Central memory CD4-positive, alpha-beta T cell (primary cell): ENCODE measurements at regions not wholly inside any gene's neighbourhood (a gene's known extent, or its start where the extent isn't known, plus 50 kb on each side); places are given as distances from the start of the nearest gene placed in this dataset.
"Not testable (repeated sequence)": the region's sequence is repeated elsewhere in the genome, so short reads cannot be mapped to it uniquely, and the experiment has no call there.

Experiments
- DNase-seq: peaks from one replicate; pipeline ENCODE4 v3.0.0; 2022

DNA sequence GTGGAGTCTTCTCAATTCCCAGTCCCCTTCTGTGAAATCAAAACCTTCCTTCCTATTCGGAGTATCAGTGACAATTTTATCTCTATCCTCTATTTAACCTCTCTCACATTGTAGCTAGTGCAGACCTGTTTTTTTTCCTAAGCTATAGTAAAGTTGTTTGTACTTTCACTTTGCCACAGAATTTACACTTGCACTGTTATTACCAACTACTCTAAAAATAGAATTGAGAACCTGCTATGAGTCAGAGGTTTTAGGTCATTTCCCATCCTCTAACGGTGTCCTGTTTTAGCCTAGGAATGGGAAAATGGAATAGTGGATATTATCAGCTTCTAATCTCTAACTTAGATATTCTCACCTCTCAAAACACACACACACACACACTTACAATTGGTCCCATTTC lies 862.7 kb downstream of the NCAM2 start:
- no peak for DNase-seq

- no peak for DNase-seq
Observed at GRCh38 chr21:21864321-21864840, 866.2 kb downstream of the NCAM2 start.

DNA sequence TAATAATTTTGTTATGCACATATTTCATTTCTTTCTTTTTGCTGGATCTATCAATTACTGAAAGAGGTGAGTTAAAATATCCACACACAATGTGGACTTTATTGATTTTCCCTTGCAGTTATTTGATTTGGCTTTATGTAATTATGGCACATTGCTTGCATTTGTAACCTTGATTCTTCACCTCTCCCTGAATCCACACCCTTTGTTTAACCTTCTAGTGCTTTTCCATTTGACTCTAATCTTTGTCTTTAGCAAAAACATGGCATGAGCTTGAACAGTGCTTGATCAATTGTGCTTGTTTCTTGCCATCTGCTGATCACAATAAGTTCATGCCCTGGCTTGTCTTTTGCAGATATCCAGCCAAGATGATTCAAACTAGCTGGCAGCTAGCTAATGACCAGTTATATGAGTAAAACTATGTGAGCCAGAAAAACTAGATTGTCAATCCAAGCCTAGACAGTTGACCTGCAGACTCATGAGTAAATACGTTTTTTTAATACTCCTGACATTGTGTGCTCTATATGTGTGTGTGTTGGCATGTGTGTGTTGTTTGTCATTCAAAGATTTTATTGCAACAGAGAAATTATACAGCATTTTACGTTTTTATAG lies 899.2 kb downstream of the NCAM2 start:
- DNase-seq: no peak

DNA sequence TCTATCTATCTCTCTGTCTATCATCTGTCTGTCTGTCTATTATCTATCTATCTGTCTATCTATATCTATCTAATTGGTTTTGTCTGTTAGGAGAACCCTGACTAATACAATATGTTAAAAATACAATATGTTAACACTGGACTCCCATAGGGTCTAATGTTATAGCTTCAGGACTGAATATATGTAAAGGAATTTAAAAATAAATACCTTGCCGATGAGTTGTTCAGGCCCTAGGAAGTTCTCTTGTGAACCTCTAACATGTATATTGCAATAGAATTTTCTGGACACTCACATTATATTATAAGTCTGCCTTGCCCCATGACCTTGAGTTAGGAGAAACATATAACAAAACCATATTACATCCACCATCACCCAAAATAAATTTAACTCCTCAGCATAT lies 900.6 kb downstream of the NCAM2 start:
- DNase-seq: no peak

- DNase-seq: not testable (repeated sequence)
Observed at GRCh38 chr21:21902416-21902815, 904.2 kb downstream of the NCAM2 start.

DNA sequence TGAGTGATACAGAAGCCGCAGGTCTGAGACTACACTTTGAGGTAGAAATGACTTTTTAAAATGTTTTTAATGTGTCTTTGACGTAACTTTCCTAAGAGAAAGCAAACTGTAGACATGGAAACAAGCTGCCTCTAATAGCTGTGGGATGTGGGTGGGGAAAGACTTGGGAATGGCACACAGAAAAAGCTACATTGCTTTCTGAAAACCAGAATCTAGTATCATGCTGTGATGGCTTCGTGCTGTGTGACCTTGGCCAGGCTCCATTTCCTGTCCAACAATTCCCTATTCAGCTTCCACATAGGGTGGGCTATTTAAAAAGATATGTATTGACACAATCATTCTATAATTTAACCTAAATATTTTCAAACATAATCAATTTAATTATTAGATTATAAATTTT lies 909.1 kb downstream of the NCAM2 start:
- DNase-seq: no peak

DNA sequence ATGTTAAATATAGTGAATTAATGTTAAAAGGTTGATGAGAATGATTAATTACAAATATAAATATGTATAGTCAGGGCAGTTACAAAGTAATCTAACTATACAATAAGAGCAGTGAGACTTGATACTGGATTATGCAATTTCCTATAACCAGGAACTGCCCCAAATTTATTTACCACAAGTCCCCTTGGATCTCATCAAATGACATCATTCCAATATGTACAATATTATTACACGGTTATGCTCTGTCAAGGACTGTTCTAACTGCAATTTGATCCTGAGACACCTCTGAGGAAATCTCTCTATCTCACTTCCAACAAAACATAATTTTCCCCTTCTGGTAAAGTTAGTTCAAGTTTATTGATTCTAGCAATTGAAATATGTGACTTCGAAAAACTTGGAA lies 917.6 kb downstream of the NCAM2 start:
- DNase-seq: no peak

DNA sequence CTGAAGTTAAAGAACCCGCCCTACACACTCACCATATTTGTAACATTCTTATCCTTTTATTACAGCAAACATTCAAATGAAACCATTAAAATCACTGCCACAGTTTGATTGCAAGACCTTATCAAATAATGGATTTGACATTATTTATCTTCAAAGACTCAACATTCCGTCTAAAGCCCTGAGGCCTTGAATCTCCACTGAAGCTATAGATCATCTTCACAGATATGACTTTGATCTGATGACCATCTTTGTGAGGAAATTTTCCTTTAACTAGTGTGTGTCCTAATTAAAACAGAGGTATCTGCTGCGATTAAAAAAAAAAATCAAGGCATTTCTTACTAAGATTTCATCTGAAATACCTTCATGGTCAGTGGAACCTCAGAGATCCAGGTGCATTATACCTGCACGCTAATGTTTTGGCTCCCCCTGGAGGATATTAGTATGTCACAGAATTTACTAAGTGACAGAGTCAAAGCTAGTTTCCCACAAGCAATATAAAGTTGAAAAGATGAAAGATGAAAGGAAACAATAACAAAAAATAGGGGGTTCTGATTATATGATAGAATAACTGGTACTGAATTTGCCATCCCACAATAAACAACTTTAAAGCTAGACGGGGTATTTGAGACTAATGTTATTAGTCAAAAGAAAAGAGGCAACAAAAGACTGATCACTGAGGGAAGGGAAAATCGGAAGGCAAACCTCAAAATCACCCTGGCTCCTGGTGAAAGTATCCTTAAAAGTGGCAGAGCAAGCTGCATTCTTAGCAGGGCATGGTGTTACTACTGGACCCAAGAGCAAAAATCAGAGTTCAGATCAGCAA lies 923.4 kb downstream of the NCAM2 start:
- DNase-seq: no peak

GRCh38 chr21:21929226-21929625 lies 931.0 kb downstream of the NCAM2 start:
- no peak for DNase-seq

- DNase-seq: no peak
Observed at GRCh38 chr21:21929789-21930188, 931.6 kb downstream of the NCAM2 start.

GRCh38 chr21:21952566-21952965 lies 954.4 kb downstream of the NCAM2 start:
- DNase-seq: no peak

DNA sequence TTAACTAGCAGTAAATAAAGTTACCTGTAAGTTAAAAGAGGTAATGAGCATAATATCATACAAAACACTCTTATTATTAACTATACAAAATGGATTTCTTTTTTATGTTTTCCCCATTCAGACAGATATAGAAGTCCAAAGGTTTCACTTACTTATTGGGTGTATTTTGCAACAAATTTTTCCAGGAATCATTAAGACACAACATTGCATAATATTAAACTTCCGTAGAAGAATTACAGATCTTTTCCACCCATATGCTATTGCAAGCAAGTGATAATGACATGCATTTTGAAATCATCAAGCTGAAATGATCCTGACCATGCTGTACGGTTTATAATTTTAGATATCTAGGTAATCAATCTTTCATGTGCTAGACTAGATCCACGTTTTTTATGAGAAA lies 957.0 kb downstream of the NCAM2 start:
- no peak for DNase-seq

GRCh38 chr21:21957490-21957889 lies 959.3 kb downstream of the NCAM2 start:
- DNase-seq: no peak

GRCh38 chr21:21963911-21964310 lies 965.7 kb downstream of the NCAM2 start:
- DNase-seq: no peak

DNA sequence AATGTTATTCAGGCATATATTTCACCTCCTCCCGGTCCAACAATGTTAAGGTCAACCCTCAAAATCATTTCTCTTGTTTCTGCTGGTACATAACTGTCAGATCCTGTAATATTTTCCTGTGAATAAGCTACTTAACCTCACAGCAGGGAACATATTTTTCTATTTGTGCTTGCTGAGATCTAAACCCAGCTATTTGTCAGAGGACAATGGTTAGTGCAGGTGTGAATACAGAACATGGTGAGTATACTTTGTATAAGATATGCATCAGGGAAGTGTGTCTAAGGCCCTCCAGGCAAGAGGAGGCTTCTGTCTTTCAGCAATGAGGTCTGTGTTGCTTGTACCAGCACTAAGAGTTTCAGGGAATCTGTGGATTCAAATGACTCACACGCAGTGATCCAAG lies 970.6 kb downstream of the NCAM2 start:
- DNase-seq: no peak

DNA sequence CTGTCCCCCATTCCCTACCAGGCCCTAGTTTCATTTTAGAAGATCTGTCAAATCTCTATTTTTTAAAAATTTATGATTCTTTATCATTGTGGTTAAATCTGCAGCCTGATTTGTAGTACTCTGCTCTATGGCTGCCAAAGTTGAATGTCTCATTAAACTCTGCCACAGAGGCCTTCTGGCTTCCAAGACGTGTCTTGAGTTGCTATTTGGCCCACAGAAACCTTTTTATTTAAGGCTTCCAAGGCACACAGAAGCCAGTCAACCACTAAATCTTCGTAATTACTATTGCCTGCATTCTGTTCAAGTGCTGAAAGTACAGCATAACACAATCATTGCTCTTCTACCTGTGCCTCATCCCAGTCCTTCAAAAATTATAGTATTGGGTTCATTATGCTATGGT lies 971.0 kb downstream of the NCAM2 start:
- no peak for DNase-seq

- DNase-seq: no peak
Observed at GRCh38 chr21:21971384-21971783, 973.2 kb downstream of the NCAM2 start.

DNA sequence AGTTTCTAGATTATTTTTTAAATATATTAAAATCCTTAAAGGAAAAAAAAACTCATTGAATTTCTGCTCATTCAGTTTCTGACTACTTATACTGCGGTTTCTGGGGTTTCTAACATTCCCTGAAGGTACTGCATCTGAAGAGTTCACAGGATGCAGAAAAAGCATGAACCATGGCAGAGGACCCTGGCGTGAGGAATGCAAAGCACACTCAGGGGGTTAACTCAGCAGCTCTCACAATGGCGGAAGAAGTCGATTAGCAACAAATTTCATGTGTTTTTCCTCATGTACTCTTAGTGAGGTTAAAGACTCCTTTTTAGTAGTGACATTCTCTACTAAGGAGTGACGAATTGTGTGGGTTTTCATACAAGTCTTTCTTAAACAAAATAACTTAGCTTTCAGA lies 975.6 kb downstream of the NCAM2 start:
- no peak for DNase-seq

GRCh38 chr21:21996891-21997290 lies 998.7 kb downstream of the NCAM2 start:
- no peak for DNase-seq

DNA sequence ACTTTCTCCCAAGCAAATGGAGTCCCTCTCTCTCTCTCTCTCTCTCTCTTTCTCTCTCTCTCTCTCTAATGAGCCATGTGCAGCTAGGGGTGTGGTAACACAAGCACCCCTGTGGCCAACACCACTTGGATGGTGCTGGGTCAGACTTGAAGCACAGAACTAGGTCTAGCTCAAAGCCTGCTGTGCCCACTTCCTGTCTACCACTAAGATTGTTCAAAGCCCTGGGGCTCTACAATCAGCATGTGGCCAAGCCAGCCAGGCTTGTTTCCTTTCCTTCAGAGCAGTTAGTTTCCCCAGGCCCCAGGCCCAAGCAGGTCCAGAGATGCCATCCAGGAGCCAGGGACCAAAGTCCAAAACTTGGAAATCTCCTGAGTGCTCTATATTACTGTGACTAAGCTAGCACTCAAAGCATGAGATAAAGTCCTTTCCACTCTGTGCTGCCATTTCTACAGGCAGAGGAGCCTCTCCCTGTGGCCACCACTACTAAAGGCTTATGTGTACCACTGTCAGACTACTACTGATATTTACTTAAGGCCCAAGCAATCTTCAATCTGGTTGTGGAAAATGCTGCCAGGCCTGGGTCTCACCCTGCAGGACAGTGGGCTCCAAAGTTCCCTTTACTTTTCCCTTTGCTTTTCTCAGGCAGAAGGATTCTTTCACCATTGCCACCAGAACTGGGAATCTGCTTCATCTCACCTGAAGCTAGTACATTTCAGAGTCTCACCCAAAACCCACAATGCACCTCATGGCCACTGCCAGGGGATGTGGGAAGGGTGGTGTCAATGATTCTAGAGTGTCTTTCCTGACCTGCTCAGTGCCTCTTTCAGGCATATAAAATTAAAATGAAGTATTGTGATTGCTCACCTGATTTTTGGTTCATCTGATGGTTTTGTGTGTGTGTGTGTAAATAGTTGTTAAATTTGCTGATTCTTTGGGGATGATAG lies 999.5 kb downstream of the NCAM2 start:
- no peak for DNase-seq

- no peak for DNase-seq
Observed at GRCh38 chr21:22019766-22020165, 1021.6 kb downstream of the NCAM2 start.

DNA sequence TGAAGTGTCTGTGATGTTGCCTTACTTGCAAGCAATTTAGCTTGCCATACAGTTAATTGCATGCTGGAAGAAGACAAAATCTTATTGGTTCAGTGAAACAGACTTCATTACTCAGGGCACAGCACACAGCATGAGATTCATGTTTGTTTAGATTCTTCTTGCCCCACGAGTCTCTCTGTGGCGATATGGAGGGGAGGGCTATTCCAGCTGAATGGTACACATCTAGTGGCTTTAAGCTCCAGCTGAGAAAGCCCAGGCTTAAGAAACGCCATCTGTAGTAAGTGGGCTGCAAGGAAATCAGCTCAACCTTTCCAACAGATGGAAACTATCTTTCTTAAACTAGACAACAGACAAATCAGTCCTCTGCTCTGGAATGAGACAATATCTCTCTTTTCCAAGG lies 1022.0 kb downstream of the NCAM2 start:
- no peak for DNase-seq

DNA sequence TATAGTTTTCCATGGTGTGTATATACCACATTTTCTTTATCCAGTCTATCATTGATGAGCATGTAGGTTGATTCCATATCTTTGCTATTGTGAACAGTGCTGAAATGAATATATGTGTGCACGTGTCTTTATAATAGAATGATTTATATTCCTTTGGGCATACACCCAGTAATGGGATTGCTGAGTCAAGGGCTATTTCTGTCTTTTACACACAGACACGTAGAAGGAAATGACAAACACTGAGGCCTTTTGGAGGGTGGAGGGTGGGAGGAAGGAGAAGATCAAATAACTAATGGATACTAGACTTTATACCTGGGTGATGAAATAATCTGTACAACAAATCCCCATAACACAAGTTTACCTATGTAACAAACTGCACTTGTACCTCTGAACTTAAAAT lies 1025.7 kb downstream of the NCAM2 start:
- DNase-seq: not testable (repeated sequence)
